GM18520 (cell line): ENCODE measurements at regions not wholly inside any gene's neighbourhood (a gene's known extent, or its start where the extent isn't known, plus 50 kb on each side); places are given as distances from the start of the nearest gene placed in this dataset.

ENCODE experiments used
- ATAC-seq: cut with Tn5 transposase; IDR thresholded peaks from one replicate; pipeline ENCODE4 v1.9.1; 2021; ENCODE audit not compliant: unreplicated experiment

DNA sequence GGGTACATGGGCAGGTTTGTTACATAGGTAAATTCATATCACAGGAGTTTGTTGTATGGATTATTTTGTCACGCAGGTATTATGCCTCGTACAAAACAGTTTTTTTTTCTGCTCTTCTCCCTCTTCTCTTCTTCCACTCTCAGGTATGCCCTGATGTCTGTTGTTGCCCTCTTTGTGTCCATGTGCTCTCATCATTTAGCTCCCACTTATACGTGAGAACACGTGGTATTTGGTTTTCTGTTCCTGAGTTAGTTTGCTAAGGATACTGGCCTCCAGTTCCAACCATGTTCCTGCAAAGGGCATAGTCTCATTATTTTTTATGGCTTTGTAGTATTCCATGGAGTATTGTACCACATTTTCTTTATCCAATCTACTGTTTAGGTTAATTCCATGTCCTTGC is 65.7 kb downstream of the UNC5CL start:
- no peak for ATAC-seq

GRCh38 chr6:40972814-40973213 is 66.2 kb downstream of the UNC5CL start:
- ATAC-seq: no peak

GRCh38 chr6:40972190-40972589 is 66.8 kb downstream of the UNC5CL start:
- ATAC-seq: no peak

DNA sequence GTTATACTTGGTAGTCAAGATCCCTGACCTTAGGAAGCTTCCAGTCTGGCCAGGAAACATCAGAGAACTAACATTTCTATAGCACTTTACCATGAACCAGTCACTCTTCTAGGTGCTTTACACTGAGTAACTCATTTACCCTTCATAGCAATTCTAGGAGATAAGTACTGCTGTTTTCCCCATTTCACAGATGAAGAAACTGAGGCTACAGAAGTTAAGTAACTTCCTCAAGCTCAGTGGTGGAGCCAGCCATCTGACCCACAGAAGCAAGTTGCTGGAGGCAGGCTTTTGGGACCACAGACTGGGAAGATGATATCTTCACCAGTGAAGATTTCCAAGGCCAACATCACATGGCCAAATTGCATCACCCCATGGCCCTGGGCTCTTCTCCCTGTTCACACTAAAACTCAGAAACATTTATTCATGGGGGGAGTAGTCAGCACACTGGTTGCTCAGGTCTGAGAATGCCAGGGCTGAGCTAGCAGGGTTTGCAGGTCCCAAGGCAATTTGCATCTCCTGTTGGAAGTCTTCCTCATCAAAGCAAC is 70.3 kb downstream of the UNC5CL start:
- no peak for ATAC-seq

DNA sequence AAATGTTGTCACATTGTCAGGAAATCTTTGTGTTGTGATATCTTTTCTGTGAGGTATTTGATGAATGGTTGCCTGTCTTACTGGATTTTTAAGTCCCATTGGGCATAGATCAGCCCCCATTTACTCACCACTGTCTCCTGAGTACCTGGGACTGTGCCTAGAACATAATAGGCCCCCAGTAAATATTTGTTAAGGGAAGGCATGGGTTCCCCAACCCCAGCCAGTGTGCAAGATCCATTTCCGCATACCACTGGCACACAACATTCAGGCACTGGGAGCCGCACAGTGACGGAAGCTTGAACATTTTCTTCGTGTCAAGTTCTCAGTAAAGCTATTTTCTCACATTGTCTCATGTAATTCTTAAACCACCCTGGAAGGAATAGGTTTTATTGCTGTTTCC is 72.2 kb downstream of the UNC5CL start:
- ATAC-seq: no peak

- ATAC-seq: no peak
Observed at GRCh38 chr6:40965046-40965445, 74.0 kb downstream of the UNC5CL start.

GRCh38 chr6:40963019-40963418 is 76.0 kb downstream of the UNC5CL start:
- ATAC-seq: no peak

GRCh38 chr6:40962241-40962640 is 76.8 kb downstream of the UNC5CL start:
- ATAC-seq: no peak

DNA sequence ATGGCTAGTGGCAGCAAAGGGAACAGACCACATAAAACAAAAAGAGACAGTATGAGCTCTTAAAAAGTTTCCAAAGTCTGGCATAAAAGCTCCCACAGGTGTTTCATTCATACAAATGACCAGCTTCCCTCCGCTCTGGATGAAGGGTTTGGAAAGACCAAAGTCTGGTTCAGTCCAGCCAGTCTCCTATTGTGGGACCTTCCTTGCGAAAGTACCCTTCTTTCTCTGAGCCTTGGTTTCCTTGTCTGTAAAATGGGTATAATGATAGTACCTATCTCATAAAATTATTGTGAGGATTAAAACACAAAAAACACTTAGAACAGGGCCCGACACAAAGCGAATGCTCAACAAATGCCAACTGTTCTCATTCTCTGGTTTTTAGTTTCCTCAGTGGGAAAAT is 77.2 kb downstream of the UNC5CL start:
- no peak for ATAC-seq

DNA sequence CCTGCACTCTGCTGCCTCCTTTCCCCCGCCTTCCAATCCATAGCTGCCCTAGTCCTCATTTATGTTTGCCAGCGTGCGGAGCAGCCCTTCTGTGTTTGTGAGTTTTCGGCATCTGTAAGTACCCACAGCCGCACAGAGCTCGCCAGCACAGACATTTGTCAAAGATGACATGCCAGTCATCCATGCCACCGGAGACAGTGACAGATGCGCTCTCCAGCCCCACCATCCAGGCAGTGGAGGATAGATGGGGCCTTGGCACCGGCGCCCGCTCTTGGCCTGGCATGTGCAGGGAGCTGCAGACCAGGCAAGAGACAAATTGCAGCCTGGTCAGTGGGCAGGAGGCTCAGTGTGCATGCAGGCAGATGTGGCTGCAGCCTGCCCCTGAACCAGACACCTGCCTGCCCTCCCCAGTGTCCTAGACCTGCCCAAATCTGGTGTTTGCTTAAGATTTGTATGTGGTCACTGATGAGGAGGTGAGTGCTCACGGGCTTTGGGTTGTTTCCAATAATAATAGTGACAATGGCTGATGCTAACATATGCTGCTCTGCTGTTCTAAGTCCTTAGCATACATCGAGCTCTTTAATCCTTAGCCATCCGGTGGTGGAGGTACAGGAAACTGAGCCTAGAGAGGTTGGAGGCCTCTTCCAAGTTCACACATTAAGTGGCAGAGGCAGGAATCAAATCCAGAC is 78.1 kb downstream of the UNC5CL start:
- no peak for ATAC-seq

DNA sequence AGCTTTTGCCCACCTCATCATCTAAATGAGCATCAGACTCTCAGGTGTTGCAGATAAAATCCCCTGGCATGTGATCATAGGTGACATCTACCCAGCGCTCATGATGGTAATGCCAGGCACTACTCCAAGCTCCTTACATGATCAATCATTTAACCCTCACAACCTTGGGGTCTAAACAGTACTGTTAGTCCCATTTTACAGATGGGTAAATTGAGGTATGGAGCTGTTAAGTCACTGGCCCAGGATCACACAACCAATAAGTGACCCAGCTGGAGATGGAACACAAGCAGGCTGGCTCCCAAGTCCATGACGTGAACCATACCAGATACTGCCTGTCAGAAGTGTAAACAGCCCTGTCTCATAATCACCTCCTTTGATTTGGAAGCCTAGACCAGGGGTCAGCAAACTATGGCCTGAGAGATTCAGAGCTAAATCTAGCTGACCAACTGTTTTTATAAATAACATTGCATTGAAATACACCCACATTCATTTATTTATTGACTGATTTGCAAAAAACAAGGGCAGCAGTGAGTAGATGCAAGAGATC is 79.2 kb downstream of the UNC5CL start:
- no peak for ATAC-seq

DNA sequence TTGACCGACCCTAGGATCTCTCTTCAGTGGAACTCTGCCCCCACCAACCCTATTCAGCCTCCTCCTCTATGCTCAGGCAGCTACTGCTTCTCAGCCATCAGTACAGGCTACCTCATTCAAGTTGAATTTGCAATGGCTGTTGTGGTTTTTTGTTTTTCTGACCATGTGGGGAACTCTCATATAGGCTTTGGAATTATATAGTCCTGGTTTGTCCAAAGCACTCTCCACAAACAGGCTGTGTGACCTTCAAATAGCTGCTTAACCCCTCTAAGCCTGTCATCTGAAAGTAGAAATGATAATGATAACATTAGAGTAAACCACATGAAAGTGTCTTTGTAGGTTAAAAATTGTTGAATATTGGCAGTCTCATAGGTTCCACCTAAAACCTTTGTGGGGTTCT is 80.3 kb downstream of the UNC5CL start:
- ATAC-seq: no peak

DNA sequence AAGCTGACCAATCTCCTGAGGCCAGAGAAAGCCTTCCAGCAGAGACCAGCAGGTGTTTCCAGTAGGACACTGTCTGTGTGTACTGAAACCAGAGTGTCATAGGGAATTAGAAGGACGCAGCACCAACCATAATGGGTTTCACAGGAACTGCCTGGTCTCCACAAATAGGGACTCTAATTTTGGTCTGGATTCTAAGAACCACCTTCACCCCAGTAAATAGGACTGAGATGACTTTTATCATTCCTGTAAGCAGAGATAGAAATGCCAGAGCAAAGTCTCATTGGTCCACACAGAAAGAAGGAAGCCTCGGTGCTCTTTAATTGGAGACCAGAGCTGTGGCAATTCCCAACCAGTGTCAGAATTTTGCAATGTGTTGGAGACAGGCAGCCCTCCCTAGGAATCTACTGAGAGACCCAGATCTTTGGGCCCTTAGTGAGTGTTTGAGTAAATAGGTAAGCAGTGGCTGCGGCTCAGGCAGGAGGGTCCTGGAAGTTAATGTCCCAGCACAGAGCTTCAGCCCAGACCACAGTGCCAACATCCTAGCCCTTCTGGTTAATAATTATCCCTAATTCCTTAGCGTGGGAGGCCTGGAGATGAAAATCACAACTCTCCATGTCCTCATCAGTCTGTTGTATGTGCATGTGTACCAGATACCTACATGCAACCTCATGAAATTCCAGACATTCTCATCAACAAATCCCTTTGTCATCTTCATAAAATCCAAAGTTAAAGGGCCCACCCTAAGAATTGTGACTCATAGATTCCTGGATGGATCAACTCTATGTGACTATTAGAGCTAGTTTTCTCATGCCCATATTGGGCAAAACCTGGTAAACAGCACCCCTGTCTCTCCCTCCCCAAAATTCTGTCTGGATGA is 81.2 kb downstream of the UNC5CL start:
- ATAC-seq: no peak

GRCh38 chr6:40956936-40957335 is 82.1 kb downstream of the UNC5CL start:
- ATAC-seq: no peak

DNA sequence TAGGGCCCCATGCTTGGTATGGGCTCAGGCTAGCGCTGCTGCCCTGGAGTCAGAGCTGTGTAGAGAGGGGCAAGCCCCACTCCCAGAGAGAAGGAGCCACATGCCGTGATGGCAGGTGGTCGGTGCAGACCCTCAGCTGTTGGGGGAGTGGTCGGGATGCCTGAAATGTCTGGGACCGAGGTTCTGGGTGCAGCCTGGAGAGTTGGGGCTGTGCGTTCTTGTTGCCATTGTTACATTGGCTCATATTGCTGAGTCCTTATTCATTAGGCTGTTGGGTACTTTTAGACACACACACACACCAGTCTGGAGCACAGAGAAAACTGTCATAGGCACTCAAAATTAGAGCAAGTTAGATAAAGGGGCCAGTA is 83.9 kb downstream of the UNC5CL start:
- no peak for ATAC-seq

DNA sequence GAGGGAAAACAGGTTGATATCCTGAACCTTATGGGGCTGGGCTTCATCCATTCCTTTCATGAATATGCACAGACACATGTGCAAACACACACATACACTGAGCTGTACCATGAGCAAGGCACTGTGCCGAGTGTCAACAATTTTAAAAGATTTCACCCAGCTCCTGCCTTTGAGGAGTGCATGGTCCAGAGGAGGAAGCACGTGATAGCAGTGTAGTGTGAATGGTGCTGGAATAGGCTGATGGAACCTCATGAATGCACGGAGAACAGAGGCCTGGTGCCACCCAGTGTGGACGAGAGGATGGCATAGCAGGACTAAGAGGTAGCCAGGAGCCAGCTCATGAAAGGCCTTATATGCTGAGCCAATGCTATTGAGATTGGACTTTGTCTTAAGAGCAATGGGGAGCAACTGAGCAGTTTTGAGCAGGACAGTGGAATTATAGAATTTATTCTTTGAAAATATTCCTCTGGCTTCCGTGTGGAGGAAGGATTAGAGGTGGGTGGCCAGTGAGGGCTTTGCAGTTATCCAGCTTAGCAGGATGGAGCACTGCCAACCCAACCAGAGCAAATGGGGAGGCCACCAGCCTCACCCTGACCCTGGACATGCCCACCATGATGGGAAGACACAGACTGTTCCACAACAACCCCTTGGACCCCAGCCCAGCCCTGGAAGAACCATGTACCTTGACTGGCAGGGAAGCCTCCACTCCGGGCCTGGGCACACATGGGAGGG is 84.4 kb downstream of the UNC5CL start:
- ATAC-seq: no peak

GRCh38 chr6:40953486-40953885 is 85.5 kb downstream of the UNC5CL start:
- no peak for ATAC-seq

- ATAC-seq: no peak
Observed at GRCh38 chr6:40950986-40951698, 87.9 kb downstream of the UNC5CL start.

DNA sequence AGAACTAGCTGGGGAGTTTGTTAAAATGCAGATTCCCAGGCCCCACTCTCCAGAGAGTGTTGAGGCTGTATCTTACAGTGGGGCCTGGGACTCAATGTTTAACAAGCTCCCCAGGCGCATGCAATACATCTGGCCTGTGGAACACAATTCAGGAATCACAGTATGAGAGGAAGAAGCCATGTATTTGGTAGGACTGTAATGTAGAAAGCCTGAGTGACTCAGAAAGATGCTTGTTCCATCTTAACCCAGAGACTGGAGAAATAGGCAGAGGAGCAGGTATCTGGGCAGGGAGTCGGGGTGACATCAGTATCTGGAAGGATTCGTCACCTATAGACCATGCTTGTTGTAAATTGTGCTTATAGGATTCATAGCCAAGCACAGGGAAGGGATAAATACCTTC is 90.5 kb downstream of the UNC5CL start:
- ATAC-seq: no peak

GRCh38 chr6:40947876-40948526 is 91.0 kb downstream of the UNC5CL start:
- no peak for ATAC-seq
